Activated naive CD4-positive, alpha-beta T cell treated with anti-CD3 and anti-CD28 coated beads, Interleukin-2, amount 10 ng/mL, durations not matched to agents 7 days and 5 days (primary cell): ENCODE measurements at regions not wholly inside any gene's neighbourhood (a gene's known extent, or its start where the extent isn't known, plus 50 kb on each side); places are given as distances from the start of the nearest gene placed in this dataset.
A peak's percentile ranks its signal among the peaks of the same experiment; 100 is the strongest.

Experiments
- CTCF ChIA-PET: fragments of 350-600 bp; sonication (Branson Sonifier 250); formaldehyde crosslinking; loops from one replicate; lab custom pipeline; 2021; ENCODE audit warnings: antibody characterized with exemption; lab: Charles Lee
- DNase-seq: peaks from one replicate; pipeline ENCODE4 v3.0.0-alpha.2; 2020
- H3K27ac Mint-ChIP-seq: one replicate; pipeline ENCODE4 v1.8.0; 2021; ENCODE audit warnings: mild to moderate bottlenecking, moderate library complexity, mixed read lengths
- H3K27me3 Mint-ChIP-seq: one replicate; pipeline ENCODE4 v1.8.0; 2021; ENCODE audit warnings: mild to moderate bottlenecking, mixed read lengths
- H3K36me3 Mint-ChIP-seq: one replicate; pipeline ENCODE4 v1.8.0; 2021; ENCODE audit warnings: mixed read lengths
- H3K4me1 Mint-ChIP-seq: one replicate; pipeline ENCODE4 v1.8.0; 2021; ENCODE audit warnings: mixed read lengths
- H3K4me3 Mint-ChIP-seq: one replicate; pipeline ENCODE4 v1.8.0; 2021; ENCODE audit warnings: mild to moderate bottlenecking, moderate library complexity, mixed read lengths
- H3K9me3 Mint-ChIP-seq: one replicate; pipeline ENCODE4 v1.8.0; 2021; ENCODE audit warnings: mixed read lengths

GRCh38 chr1:109821831-109822745 is 58.4 kb upstream of the EPS8L3 start:
- Mint-ChIP-seq H3K36me3 (no peaks in the 10 kb centered on the region), H3K9me3 (no peaks in the 10 kb centered on the region), H3K27me3 (peaks cover 10% of the 10 kb centered on the region), H3K4me3 (no peak overlapping the region), H3K27ac (no peak overlapping the region), H3K4me1 (peaks cover 20% of the 10 kb centered on the region)
- no peak for DNase-seq
- CTCF ChIA-PET: interaction anchor here (0.9 to 1.6 kb wide), 2 partner anchors 32 to 45 kb away, joined by 4 to 6 read pairs; no protein-coding TSS in a partner anchor

- Mint-ChIP-seq H3K9me3 (no peaks in the 10 kb centered on the region), H3K36me3 (no peaks in the 10 kb centered on the region), H3K4me3 (no peak overlapping the region), H3K27ac (no peak overlapping the region), H3K4me1 (peaks cover 20% of the 10 kb centered on the region), H3K27me3 (peaks cover 10% of the 10 kb centered on the region)
- CTCF ChIA-PET: interaction anchor here (1.1 to 1.4 kb wide), 2 partner anchors 11 to 30 kb away, joined by 3 to 5 read pairs; no protein-coding TSS in a partner anchor
- DNase-seq: no peak
Observed at GRCh38 chr1:109821221-109821669, 57.5 kb upstream of the EPS8L3 start.

- no peak overlapping the region for H3K27ac Mint-ChIP-seq
- H3K27me3 Mint-ChIP-seq: peaks cover 10% of the 10 kb centered on the region
- peaks cover 3% of the 10 kb centered on the region for H3K36me3 Mint-ChIP-seq
- no peak overlapping the region for H3K4me3 Mint-ChIP-seq
- DNase-seq: no peak
- CTCF ChIA-PET: interaction anchor here (1.4 kb wide), 1 partner anchor 29 kb away, joined by 5 read pairs; no protein-coding TSS in a partner anchor
- H3K4me1 Mint-ChIP-seq: peaks cover 18% of the 10 kb centered on the region
- H3K9me3 Mint-ChIP-seq: peaks cover 4% of the 10 kb centered on the region
Observed at GRCh38 chr1:109819906-109820305, 56.2 kb upstream of the EPS8L3 start.

GRCh38 chr1:109818988-109819764 is 55.5 kb upstream of the EPS8L3 start:
- Mint-ChIP-seq H3K36me3 (peaks cover 3% of the 10 kb centered on the region), H3K4me3 (no peak overlapping the region), H3K9me3 (peaks cover 4% of the 10 kb centered on the region), H3K27me3 (peaks cover 10% of the 10 kb centered on the region), H3K4me1 (peaks cover 17% of the 10 kb centered on the region), H3K27ac (no peak overlapping the region)
- CTCF ChIA-PET: interaction anchor here (0.9 to 1.3 kb wide), 2 partner anchors 28 to 165 kb away, joined by 4 to 5 read pairs; partner anchors contain the start of gene AHCYL1
- no peak for DNase-seq

- Mint-ChIP-seq H3K9me3 (peaks cover 4% of the 10 kb centered on the region), H3K4me3 (no peak overlapping the region), H3K36me3 (peaks cover 3% of the 10 kb centered on the region), H3K27ac (no peak overlapping the region), H3K4me1 (peaks cover 16% of the 10 kb centered on the region), H3K27me3 (peaks cover 10% of the 10 kb centered on the region)
- CTCF ChIA-PET: interaction anchor here (0.9 to 1.8 kb wide), 3 partner anchors 26 to 166 kb away, joined by 4 to 5 read pairs (median 4); partner anchors contain the start of gene AHCYL1
- no peak for DNase-seq
Observed at GRCh38 chr1:109818271-109818987, 54.7 kb upstream of the EPS8L3 start.

GRCh38 chr1:109817881-109818270 is 54.2 kb upstream of the EPS8L3 start:
- DNase-seq: no peak
- CTCF ChIA-PET: interaction anchor here (1.2 to 1.8 kb wide), 4 partner anchors 25 to 166 kb away, joined by 3 to 5 read pairs (median 4); partner anchors contain the start of gene AHCYL1
- peaks cover 3% of the 10 kb centered on the region for H3K36me3 Mint-ChIP-seq
- peaks cover 16% of the 10 kb centered on the region for H3K27me3 Mint-ChIP-seq
- peaks cover 4% of the 10 kb centered on the region for H3K9me3 Mint-ChIP-seq
- no peak overlapping the region for H3K4me3 Mint-ChIP-seq
- peaks cover 16% of the 10 kb centered on the region for H3K4me1 Mint-ChIP-seq
- H3K27ac Mint-ChIP-seq: peak overlapping the region; percentile 62

- no peak overlapping the region for H3K4me3 Mint-ChIP-seq
- no peak for DNase-seq
- H3K27ac Mint-ChIP-seq: no peak overlapping the region
- peaks cover 3% of the 10 kb centered on the region for H3K36me3 Mint-ChIP-seq
- H3K27me3 Mint-ChIP-seq: peaks cover 20% of the 10 kb centered on the region
- CTCF ChIA-PET: interaction anchor here (1.2 to 1.8 kb wide), 3 partner anchors 24 to 40 kb away, joined by 3 to 5 read pairs (median 4); no protein-coding TSS in a partner anchor
- peaks cover 4% of the 10 kb centered on the region for H3K9me3 Mint-ChIP-seq
- H3K4me1 Mint-ChIP-seq: peaks cover 12% of the 10 kb centered on the region
Observed at GRCh38 chr1:109816975-109817535, 53.3 kb upstream of the EPS8L3 start.

- H3K4me1 Mint-ChIP-seq: peaks cover 11% of the 10 kb centered on the region
- CTCF ChIA-PET: interaction anchor here (1.2 to 4.1 kb wide), 3 partner anchors 26 to 168 kb away, joined by 3 to 11 read pairs (median 5); partner anchors contain the start of gene AHCYL1
- no peak for DNase-seq
- peaks cover 4% of the 10 kb centered on the region for H3K9me3 Mint-ChIP-seq
- H3K36me3 Mint-ChIP-seq: peaks cover 3% of the 10 kb centered on the region
- H3K27me3 Mint-ChIP-seq: peaks cover 28% of the 10 kb centered on the region
- H3K27ac Mint-ChIP-seq: no peak overlapping the region
- no peak overlapping the region for H3K4me3 Mint-ChIP-seq
Observed at GRCh38 chr1:109816175-109816811, 52.6 kb upstream of the EPS8L3 start.

- H3K27me3 Mint-ChIP-seq: peaks cover 32% of the 10 kb centered on the region
- H3K4me1 Mint-ChIP-seq: peaks cover 6% of the 10 kb centered on the region
- no peak overlapping the region for H3K27ac Mint-ChIP-seq
- CTCF ChIA-PET: interaction anchor here (4.1 kb wide), 1 partner anchor 169 kb away, joined by 11 read pairs; the partner anchor contains the start of gene AHCYL1
- H3K36me3 Mint-ChIP-seq: peaks cover 3% of the 10 kb centered on the region
- no peak overlapping the region for H3K4me3 Mint-ChIP-seq
- no peak for DNase-seq
- peaks cover 4% of the 10 kb centered on the region for H3K9me3 Mint-ChIP-seq
Observed at GRCh38 chr1:109815809-109816174, 52.1 kb upstream of the EPS8L3 start.

GRCh38 chr1:109814993-109815786 is 51.5 kb upstream of the EPS8L3 start:
- Mint-ChIP-seq H3K9me3 (peaks cover 4% of the 10 kb centered on the region), H3K4me3 (no peak overlapping the region), H3K36me3 (peaks cover 3% of the 10 kb centered on the region), H3K4me1 (peaks cover 6% of the 10 kb centered on the region), H3K27me3 (peaks cover 29% of the 10 kb centered on the region), H3K27ac (no peak overlapping the region)
- DNase-seq: no peak
- CTCF ChIA-PET: interaction anchor here (1.0 to 4.1 kb wide), 4 partner anchors 10 to 169 kb away, joined by 3 to 11 read pairs (median 4); partner anchors contain the start of gene AHCYL1

GRCh38 chr1:109814223-109814622 is 50.5 kb upstream of the EPS8L3 start:
- H3K4me1 Mint-ChIP-seq: peaks cover 6% of the 10 kb centered on the region
- CTCF ChIA-PET: interaction anchor here (0.7 to 4.1 kb wide), 5 partner anchors 9 to 170 kb away, joined by 3 to 11 read pairs (median 4); partner anchors contain the start of gene AHCYL1
- H3K36me3 Mint-ChIP-seq: peaks cover 3% of the 10 kb centered on the region
- H3K4me3 Mint-ChIP-seq: no peak overlapping the region
- peaks cover 4% of the 10 kb centered on the region for H3K9me3 Mint-ChIP-seq
- H3K27me3 Mint-ChIP-seq: peaks cover 25% of the 10 kb centered on the region
- no peak overlapping the region for H3K27ac Mint-ChIP-seq
- DNase-seq: no peak
